Stimulated activated CD8-positive, alpha-beta memory T cell treated with anti-CD3 and anti-CD28 coated beads, Interleukin-4, amount 100 ng/mL, for 4 hours (primary cell): ENCODE measurements at regions not wholly inside any gene's neighbourhood (a gene's known extent, or its start where the extent isn't known, plus 50 kb on each side); places are given as distances from the start of the nearest gene placed in this dataset.
"Not testable (repeated sequence)": the region's sequence is repeated elsewhere in the genome, so short reads cannot be mapped to it uniquely, and the experiment has no call there.

Experiments
- DNase-seq, 2 donors: peaks; one replicate each; pipeline ENCODE4 v3.0.0-alpha.2; 2020; ENCODE audit warnings: low read depth in 2 of 2, low spot score in 1 of 2

GRCh38 chr1:54474310-54475251, 68.4 kb upstream of the SSBP3 start:
- DNase-seq: no peak

GRCh38 chr1:54471588-54471987, 65.4 kb upstream of the SSBP3 start:
- DNase-seq: no peak

GRCh38 chr1:54469444-54469843, 63.2 kb upstream of the SSBP3 start:
- DNase-seq: not testable (repeated sequence)

- DNase-seq: not testable (repeated sequence)
Measured at GRCh38 chr1:54468288-54469084, 62.3 kb upstream of the SSBP3 start.

GRCh38 chr1:54465351-54465811, 59.2 kb upstream of the SSBP3 start:
- DNase-seq: no peak

GRCh38 chr1:54464477-54465146, 58.4 kb upstream of the SSBP3 start:
- DNase-seq: no peak

- no peak for DNase-seq
Measured at GRCh38 chr1:54464031-54464476, 57.9 kb upstream of the SSBP3 start.

GRCh38 chr1:54463259-54464030, 57.3 kb upstream of the SSBP3 start:
- DNase-seq: no peak

- no peak for DNase-seq
Measured at GRCh38 chr1:54462597-54463258, 56.5 kb upstream of the SSBP3 start.

GRCh38 chr1:54461731-54462596, 55.8 kb upstream of the SSBP3 start:
- no peak for DNase-seq

- no peak for DNase-seq
Measured at GRCh38 chr1:54460861-54461387, 54.7 kb upstream of the SSBP3 start.

- DNase-seq: no peak
Measured at GRCh38 chr1:54460351-54460750, 54.2 kb upstream of the SSBP3 start.

- no peak for DNase-seq
Measured at GRCh38 chr1:54459726-54460191, 53.6 kb upstream of the SSBP3 start.

- DNase-seq: no peak
Measured at GRCh38 chr1:54459140-54459539, 52.9 kb upstream of the SSBP3 start.

GRCh38 chr1:54456921-54457529, 50.8 kb upstream of the SSBP3 start:
- DNase-seq: no peak

GRCh38 chr1:54456361-54456760, 50.2 kb upstream of the SSBP3 start:
- DNase-seq: no peak
